H1 (cell line): ENCODE measurements at regions not wholly inside any gene's neighbourhood (a gene's known extent, or its start where the extent isn't known, plus 50 kb on each side); places are given as distances from the start of the nearest gene placed in this dataset.

Experiments used
- CTCF ChIA-PET: fragments of 300-600 bp; sonication (Branson Sonifier 250); formaldehyde crosslinking; loops from one replicate; lab custom pipeline; 2021; ENCODE audit not compliant: partially characterized antibody; lab: Charles Lee
- POLR2A ChIA-PET: fragments of 300-600 bp; sonication (Branson Sonifier 250); formaldehyde crosslinking; loops from one replicate; lab custom pipeline; 2021; ENCODE audit warnings: inconsistent platforms; ENCODE audit not compliant: partially characterized antibody; lab: Charles Lee
- DNase-seq, 2 experiments: peaks; one replicate each; pipeline versions ENCODE4 v3.0.0 to v3.0.0-alpha.2; 2010 to 2022; ENCODE audit warnings: low spot score in 2 of 2, low read depth in 1 of 2, mixed read lengths in 1 of 2
- FAIRE-seq: peaks from 2 replicates; lab custom pipeline; 2011; peaks lifted over from hg19 to GRCh38; lab: Jason Lieb, UNC
- H2AFZ ChIP-seq: 2 replicates; pipeline ENCODE4 v1.8.1; 2012; ENCODE audit warnings: low read length, inconsistent platforms
- H2AK5ac ChIP-seq: 2 replicates; pipeline ENCODE4 v1.6.1; 2013; ENCODE audit warnings: low read depth, low read length
- H2BK120ac ChIP-seq: replicated peaks from 2 replicates; pipeline ENCODE3; 2013; ENCODE audit warnings: low read depth, low read length, inconsistent platforms
- H2BK12ac ChIP-seq: 2 replicates; pipeline ENCODE4 v1.6.1; 2013; ENCODE audit warnings: low read depth, low read length
- H2BK15ac ChIP-seq: 2 replicates; pipeline ENCODE4 v1.6.1; 2013; ENCODE audit warnings: low read length
- H2BK20ac ChIP-seq: 2 replicates; pipeline ENCODE4 v1.6.1; 2013; ENCODE audit warnings: low read length
- H2BK5ac ChIP-seq: 2 replicates; pipeline ENCODE4 v1.6.1; 2013; ENCODE audit warnings: low read depth, low read length
- H3K14ac ChIP-seq: 2 replicates; pipeline ENCODE4 v1.6.1; 2013; ENCODE audit warnings: inconsistent platforms; ENCODE audit not compliant: insufficient read length
- H3K18ac ChIP-seq: 2 replicates; pipeline ENCODE4 v1.6.1; 2013; ENCODE audit warnings: low read length; ENCODE audit errors: extremely low read depth
- H3K23ac ChIP-seq: 2 replicates; pipeline ENCODE4 v1.6.1; 2013; ENCODE audit warnings: inconsistent platforms; ENCODE audit not compliant: insufficient read length
- H3K23me2 ChIP-seq: 2 replicates; pipeline ENCODE4 v1.6.1; 2013; ENCODE audit warnings: low read depth, low read length
- H3K27ac ChIP-seq: 2 replicates; pipeline ENCODE4 v1.6.1; 2011; ENCODE audit warnings: low read depth, low read length, inconsistent platforms
- H3K27me3 ChIP-seq, 4 experiments: replicated peaks in 1 of 4; 1 replicate in 1 of 4; 2 replicates in 3 of 4; pipeline versions ENCODE4 v1.6.1 to v1.8.1; 2011 to 2013; ENCODE audit warnings: low read length in 3 of 4, mild to moderate bottlenecking in 3 of 4, inconsistent platforms in 2 of 4, mixed read lengths in 2 of 4, moderate library complexity in 1 of 4; ENCODE audit not compliant: control insufficient read depth in 3 of 4, insufficient read depth in 3 of 4; ENCODE audit errors: extremely low read depth in 1 of 4
- H3K36me3 ChIP-seq, 4 experiments: 2 replicates each; pipeline versions ENCODE4 v1.6.1 to v1.8.1; 2011 to 2013; ENCODE audit warnings: mild to moderate bottlenecking in 4 of 4, low read length in 3 of 4, moderate library complexity in 2 of 4, control low read depth in 1 of 4, inconsistent platforms in 1 of 4; ENCODE audit not compliant: insufficient read depth in 4 of 4, control insufficient read depth in 2 of 4
- H3K4ac ChIP-seq: replicated peaks from 2 replicates; pipeline ENCODE3; 2013; ENCODE audit warnings: low read length, low read depth, mixed read lengths, inconsistent platforms; ENCODE audit not compliant: insufficient read length
- H3K4me1 ChIP-seq, 4 experiments: replicated peaks in 1 of 4; 1 replicate in 1 of 4; 2 replicates in 3 of 4; pipeline versions ENCODE4 v1.6.1 to v1.8.1; 2011 to 2013; ENCODE audit warnings: low read length in 3 of 4, inconsistent platforms in 2 of 4, mixed read lengths in 1 of 4; ENCODE audit not compliant: insufficient read depth in 4 of 4, control insufficient read depth in 3 of 4
- H3K4me2 ChIP-seq, 2 experiments: 2 replicates each; pipeline versions ENCODE4 v1.6.1 to v1.8.1; 2011 to 2013; ENCODE audit warnings: low read depth in 2 of 2, low read length in 2 of 2, control low read depth in 1 of 2, inconsistent platforms in 1 of 2, mild to moderate bottlenecking in 1 of 2; ENCODE audit not compliant: insufficient read depth in 1 of 2
- H3K4me3 ChIP-seq, 4 experiments: fragments of 200-600, 300-600 bp in 1 of 4; sonication (generic), shearing (Covaris generic), sonication (Bioruptor Twin) in 1 of 4; 2 replicates each; pipeline versions ENCODE4 v1.5.1 to v1.8.1; 2011 to 2016; ENCODE audit warnings: low read length in 4 of 4, low read depth in 3 of 4, control low read depth in 2 of 4, inconsistent platforms in 2 of 4, mild to moderate bottlenecking in 2 of 4, mixed read lengths in 1 of 4, moderate library complexity in 1 of 4; ENCODE audit not compliant: insufficient read depth in 2 of 4; ENCODE audit errors: extremely low read depth in 1 of 4
- H3K56ac ChIP-seq: replicated peaks from 2 replicates; pipeline ENCODE3; 2013; ENCODE audit warnings: low read depth, mild to moderate bottlenecking, mixed read lengths, low read length, inconsistent platforms; ENCODE audit not compliant: insufficient read length
- H3K79me1 ChIP-seq: 2 replicates; pipeline ENCODE4 v1.6.1; 2013; ENCODE audit warnings: low read depth, low read length, control low read depth
- H3K79me2 ChIP-seq, 2 experiments: 2 replicates each; pipeline versions ENCODE4 v1.6.1 to v1.8.1; 2012 to 2013; ENCODE audit warnings: low read length in 2 of 2, mild to moderate bottlenecking in 2 of 2, inconsistent platforms in 1 of 2; ENCODE audit not compliant: insufficient read depth in 2 of 2, control insufficient read depth in 1 of 2
- H3K9ac ChIP-seq, 4 experiments: replicated peaks in 1 of 4; 1 replicate in 1 of 4; 2 replicates in 3 of 4; pipeline versions ENCODE4 v1.6.1 to v1.8.1; 2011 to 2013; ENCODE audit warnings: low read depth in 3 of 4, low read length in 3 of 4, control low read depth in 2 of 4, mild to moderate bottlenecking in 2 of 4, moderate library complexity in 2 of 4, inconsistent platforms in 1 of 4; ENCODE audit errors: extremely low read depth in 1 of 4
- H3K9me3 ChIP-seq, 2 experiments: 2 replicates each; pipeline versions ENCODE4 v1.6.1 to v1.8.1; 2012 to 2013; ENCODE audit warnings: mild to moderate bottlenecking in 2 of 2, moderate library complexity in 2 of 2, control low read depth in 1 of 2, inconsistent platforms in 1 of 2, low read depth in 1 of 2, low read length in 1 of 2, mixed read lengths in 1 of 2; ENCODE audit not compliant: insufficient read depth in 2 of 2
- H4K20me1 ChIP-seq, 2 experiments: replicated peaks in 1 of 2; 2 replicates each; pipeline versions ENCODE3 to v1.8.1; 2011 to 2013; ENCODE audit warnings: inconsistent platforms in 2 of 2, low read length in 2 of 2, mild to moderate bottlenecking in 1 of 2; ENCODE audit not compliant: insufficient read depth in 2 of 2, control insufficient read depth in 1 of 2
- H4K5ac ChIP-seq: 2 replicates; pipeline ENCODE4 v1.6.1; 2013; ENCODE audit warnings: low read length, low read depth, mixed read lengths, inconsistent platforms; ENCODE audit not compliant: insufficient read length
- H4K8ac ChIP-seq: 2 replicates; pipeline ENCODE4 v1.8.0; 2013; ENCODE audit warnings: mild to moderate bottlenecking, moderate library complexity, low read length, inconsistent platforms; ENCODE audit not compliant: insufficient read depth; ENCODE audit errors: extremely low read depth
- H4K91ac ChIP-seq: replicated peaks from 2 replicates; pipeline ENCODE3; 2013; ENCODE audit warnings: low read length, mixed read lengths, inconsistent platforms; ENCODE audit not compliant: insufficient read length
- E2F6 ChIP-seq: IDR thresholded peaks from 2 replicates; pipeline ENCODE4 v1.6.1; 2012; ENCODE audit warnings: inconsistent platforms
- POU5F1 ChIP-seq: IDR thresholded peaks from 2 replicates; pipeline ENCODE4 v1.6.1; 2011; ENCODE audit warnings: low read depth, mild to moderate bottlenecking, low read length, moderate library complexity
- TEAD4 ChIP-seq: IDR thresholded peaks from 2 replicates; pipeline ENCODE4 v1.6.1; 2012; ENCODE audit warnings: low read depth, low read length, inconsistent platforms, mixed read lengths
- WGBS, 2 experiments: shearing (Covaris generic) in 1 of 2; methylation state at CpG; one replicate each; pipeline versions ENCODE4 v1.1.6 to v1.1.7; 2013 to 2015; ENCODE audit warnings: low lambda C conversion rate in 2 of 2, mixed read lengths in 2 of 2, inconsistent platforms in 1 of 2, low coverage in 1 of 2, missing lambda C conversion rate in 1 of 2; ENCODE audit not compliant: insufficient replicate concordance in 2 of 2, insufficient coverage in 1 of 2, insufficient read length in 1 of 2; ENCODE audit errors: extremely low coverage in 1 of 2, missing lambda C conversion rate in 1 of 2; 5-methylcytosine and 5-hydroxymethylcytosine counted together

- H3K79me1 ChIP-seq: no peaks in the 10 kb centered on the region
- no peaks in the 10 kb centered on the region for H3K79me2 ChIP-seq
- WGBS, 2 experiments: 69% methylated on average over 7 of the region's 7 CpGs; no CpG with 5 or more reads in 1 of the 2 experiments
- H2AK5ac ChIP-seq: no peak overlapping the region
- H3K27me3 ChIP-seq: no peaks in the 10 kb centered on the region
- H2BK5ac ChIP-seq: no peak overlapping the region; the same call in 1 of the 2 replicates
- no peak overlapping the region for H3K14ac ChIP-seq
- H3K23ac ChIP-seq: no peak overlapping the region
- H4K20me1 ChIP-seq: no peaks in the 10 kb centered on the region
- H3K56ac ChIP-seq: no peak overlapping the region
- CTCF ChIA-PET: interaction anchor here (0.6 to 2.2 kb wide), 9 partner anchors 18 to 148 kb away, joined by 3 to 13 read pairs (median 4); no protein-coding TSS in a partner anchor
- POLR2A ChIA-PET: interaction anchor here (1.1 kb wide), 2 partner anchors 19 to 56 kb away, joined by 3 to 6 read pairs; partner anchors contain the start of gene NID2
- no peaks in the 10 kb centered on the region for H3K23me2 ChIP-seq
- no peak overlapping the region for H3K4ac ChIP-seq
- H3K27ac ChIP-seq: no peak overlapping the region
- H3K9me3 ChIP-seq: peaks cover 0 to 7% of the 10 kb centered on the region in 2 experiments; a peak in 1 of 4 replicates
- no peak overlapping the region for H3K4me3 ChIP-seq
- peak overlapping the region in 1 of 2 experiments; percentile 3; a peak in 1 of 4 replicates for H3K4me2 ChIP-seq
- FAIRE-seq (peak; percentile 63), DNase-seq (peak in 1 of 2 experiments; percentile 19)
- no peaks in the 10 kb centered on the region for H3K36me3 ChIP-seq
- H2BK15ac ChIP-seq: no peak overlapping the region
- no peak overlapping the region for H4K5ac ChIP-seq
- peak overlapping the region; percentile 3; the same call in 1 of the 2 replicates for H2BK20ac ChIP-seq
- peak overlapping the region; percentile 4 for H4K91ac ChIP-seq
- peak overlapping the region; percentile 40; the same call in 1 of the 2 replicates for H2BK12ac ChIP-seq
- no peak overlapping the region for H4K8ac ChIP-seq
- H3K4me1 ChIP-seq: peaks cover 0 to 9% (median 0%) of the 10 kb centered on the region in 4 experiments; a peak in 3 of 7 replicates
- H2AFZ ChIP-seq: no peak overlapping the region; the same call in 1 of the 2 replicates
- no peak for TF ChIP-seq E2F6
- 0 out of 2 replicates have a peak, but pooled peaks have one; percentile 1 for TF ChIP-seq POU5F1
- TF ChIP-seq TEAD4: peak; percentile 51; the same call in 1 of the 2 replicates
- H3K18ac ChIP-seq: peak overlapping the region; percentile 26
- H2BK120ac ChIP-seq: no peak overlapping the region
- no peak overlapping the region for H3K9ac ChIP-seq
Measured at GRCh38 chr14:52124791-52125684, 56.2 kb upstream of the NID2 start.
